Endothelial cell (in vitro differentiated cells): ENCODE measurements at regions not wholly inside any gene's neighbourhood (a gene's known extent, or its start where the extent isn't known, plus 50 kb on each side); places are given as distances from the start of the nearest gene placed in this dataset.
"Not testable (repeated sequence)": the region's sequence is repeated elsewhere in the genome, so short reads cannot be mapped to it uniquely, and the experiment has no call there.

Experiments used
- DNase-seq: peaks from one replicate; pipeline ENCODE4 v3.0.0; 2021; ENCODE audit warnings: low spot score
- H3K27ac Mint-ChIP-seq: one replicate; pipeline ENCODE4 v1.8.0; 2021; ENCODE audit warnings: mixed read lengths, inconsistent platforms; ENCODE audit not compliant: unreplicated experiment
- H3K27me3 Mint-ChIP-seq: one replicate; pipeline ENCODE4 v1.8.0; 2021; ENCODE audit warnings: mild to moderate bottlenecking, moderate library complexity, mixed read lengths, inconsistent platforms; ENCODE audit not compliant: unreplicated experiment
- H3K36me3 Mint-ChIP-seq: one replicate; pipeline ENCODE4 v1.8.0; 2021; ENCODE audit warnings: mild to moderate bottlenecking, low read depth, mixed read lengths, inconsistent platforms; ENCODE audit not compliant: unreplicated experiment
- H3K4me1 Mint-ChIP-seq: one replicate; pipeline ENCODE4 v1.8.0; 2021; ENCODE audit warnings: mild to moderate bottlenecking, mixed read lengths, inconsistent platforms; ENCODE audit not compliant: unreplicated experiment
- H3K4me3 Mint-ChIP-seq: one replicate; pipeline ENCODE4 v1.8.0; 2021; ENCODE audit warnings: mild to moderate bottlenecking, mixed read lengths, inconsistent platforms; ENCODE audit not compliant: unreplicated experiment
- H3K9me3 Mint-ChIP-seq: one replicate; pipeline ENCODE4 v1.8.0; 2021; ENCODE audit warnings: mixed read lengths, inconsistent platforms; ENCODE audit not compliant: unreplicated experiment
- TF ChIP-seq, protein P1 (sequence below): fragments of 200-600 bp; sonication (generic); IDR thresholded peaks from one replicate; pipeline ENCODE4 v1.5.0; 2021; ENCODE audit warnings: antibody characterized with exemption; ENCODE audit not compliant: unreplicated experiment

- H3K9me3 Mint-ChIP-seq, H3K4me1 Mint-ChIP-seq, H3K4me3 Mint-ChIP-seq, H3K27me3 Mint-ChIP-seq, H3K27ac Mint-ChIP-seq, DNase-seq: not testable (repeated sequence)
- peaks cover 11% of the 10 kb centered on the region for H3K36me3 Mint-ChIP-seq
Measured at GRCh38 chr21:13844574-13844973, 235.0 kb downstream of the POTED start.

DNA sequence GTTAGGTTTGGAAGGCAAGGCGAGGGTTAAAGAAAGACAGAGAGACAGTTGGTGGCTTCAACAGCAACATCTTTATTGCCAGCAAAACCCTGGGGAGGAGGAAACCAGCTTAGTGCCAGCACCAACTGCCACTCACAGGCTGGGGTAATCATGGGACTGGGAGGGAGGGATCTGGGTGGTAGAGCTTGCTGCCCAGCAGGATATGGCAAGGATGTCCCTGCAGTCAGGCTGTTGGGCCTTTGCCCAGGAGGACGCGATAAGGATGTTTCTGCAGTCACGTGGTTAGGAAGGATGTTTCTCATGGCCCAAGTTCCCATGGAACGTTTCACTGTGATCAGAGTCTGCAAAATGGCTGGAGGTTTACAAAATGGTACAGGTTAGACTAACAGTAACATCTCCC is 233.5 kb downstream of the POTED start:
- not testable (repeated sequence) for H3K27ac Mint-ChIP-seq, H3K9me3 Mint-ChIP-seq, H3K27me3 Mint-ChIP-seq, H3K36me3 Mint-ChIP-seq, H3K4me1 Mint-ChIP-seq, H3K4me3 Mint-ChIP-seq, DNase-seq

DNA sequence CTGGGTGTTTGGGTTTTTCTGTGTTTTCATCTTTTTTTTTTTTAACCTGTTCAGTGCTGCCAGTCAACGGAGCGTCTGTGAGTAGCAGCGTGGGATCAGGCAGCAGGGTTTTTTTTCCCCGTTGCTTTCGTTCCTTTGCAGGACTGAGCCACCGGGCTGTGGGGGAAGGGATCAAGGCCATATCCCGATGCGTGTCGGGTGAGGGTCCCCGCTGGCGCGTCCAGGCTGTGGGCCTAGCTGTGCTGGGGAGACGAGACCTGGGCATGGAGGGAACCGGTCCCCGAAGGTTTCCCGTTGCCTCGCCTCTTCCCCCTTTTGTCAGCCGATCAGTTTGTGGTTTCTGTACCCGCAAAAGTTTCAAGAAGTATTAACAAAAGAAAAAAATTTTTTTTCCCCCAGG is 218.1 kb downstream of the POTED start:
- not testable (repeated sequence) for H3K9me3 Mint-ChIP-seq, H3K27me3 Mint-ChIP-seq, H3K36me3 Mint-ChIP-seq, H3K27ac Mint-ChIP-seq, H3K4me1 Mint-ChIP-seq, H3K4me3 Mint-ChIP-seq, DNase-seq

- Mint-ChIP-seq H3K4me3 (no peak overlapping the region), H3K36me3 (no peaks in the 10 kb centered on the region), H3K9me3 (no peaks in the 10 kb centered on the region), H3K27ac (no peak overlapping the region), H3K27me3 (peaks cover 2% of the 10 kb centered on the region), H3K4me1 (no peaks in the 10 kb centered on the region)
- TF ChIP-seq, protein P1, sequence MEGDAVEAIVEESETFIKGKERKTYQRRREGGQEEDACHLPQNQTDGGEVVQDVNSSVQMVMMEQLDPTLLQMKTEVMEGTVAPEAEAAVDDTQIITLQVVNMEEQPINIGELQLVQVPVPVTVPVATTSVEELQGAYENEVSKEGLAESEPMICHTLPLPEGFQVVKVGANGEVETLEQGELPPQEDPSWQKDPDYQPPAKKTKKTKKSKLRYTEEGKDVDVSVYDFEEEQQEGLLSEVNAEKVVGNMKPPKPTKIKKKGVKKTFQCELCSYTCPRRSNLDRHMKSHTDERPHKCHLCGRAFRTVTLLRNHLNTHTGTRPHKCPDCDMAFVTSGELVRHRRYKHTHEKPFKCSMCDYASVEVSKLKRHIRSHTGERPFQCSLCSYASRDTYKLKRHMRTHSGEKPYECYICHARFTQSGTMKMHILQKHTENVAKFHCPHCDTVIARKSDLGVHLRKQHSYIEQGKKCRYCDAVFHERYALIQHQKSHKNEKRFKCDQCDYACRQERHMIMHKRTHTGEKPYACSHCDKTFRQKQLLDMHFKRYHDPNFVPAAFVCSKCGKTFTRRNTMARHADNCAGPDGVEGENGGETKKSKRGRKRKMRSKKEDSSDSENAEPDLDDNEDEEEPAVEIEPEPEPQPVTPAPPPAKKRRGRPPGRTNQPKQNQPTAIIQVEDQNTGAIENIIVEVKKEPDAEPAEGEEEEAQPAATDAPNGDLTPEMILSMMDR = no peak
- no peak for DNase-seq
Measured at GRCh38 chr21:13827201-13827600, 217.6 kb downstream of the POTED start.

DNA sequence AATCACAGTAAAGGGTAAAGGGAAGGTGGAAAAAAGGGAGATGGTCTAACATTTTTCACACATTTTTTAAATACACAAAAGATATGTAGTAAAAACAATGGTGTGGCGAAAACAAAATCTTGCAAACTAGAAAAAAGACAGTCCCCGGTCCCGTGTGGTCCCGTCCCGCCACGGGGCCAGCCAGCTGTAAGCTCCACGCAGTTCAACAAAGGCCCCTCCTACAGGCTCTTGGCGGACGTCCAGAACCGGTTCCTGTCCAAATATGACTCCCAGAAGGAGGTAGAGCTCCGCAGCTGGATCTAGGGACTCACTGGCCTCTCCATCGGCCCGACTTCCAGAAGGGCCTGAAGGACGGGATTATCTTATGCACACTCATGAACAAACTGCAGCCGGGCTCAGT is 216.9 kb downstream of the POTED start:
- H3K9me3 Mint-ChIP-seq, H3K36me3 Mint-ChIP-seq, DNase-seq, H3K27me3 Mint-ChIP-seq, H3K4me3 Mint-ChIP-seq, H3K4me1 Mint-ChIP-seq, H3K27ac Mint-ChIP-seq: not testable (repeated sequence)

GRCh38 chr21:13825218-13825778 is 215.7 kb downstream of the POTED start:
- H3K27ac Mint-ChIP-seq, H3K4me3 Mint-ChIP-seq, H3K36me3 Mint-ChIP-seq, H3K9me3 Mint-ChIP-seq, H3K27me3 Mint-ChIP-seq, H3K4me1 Mint-ChIP-seq: not testable (repeated sequence)
- DNase-seq = peak; percentile 46

DNA sequence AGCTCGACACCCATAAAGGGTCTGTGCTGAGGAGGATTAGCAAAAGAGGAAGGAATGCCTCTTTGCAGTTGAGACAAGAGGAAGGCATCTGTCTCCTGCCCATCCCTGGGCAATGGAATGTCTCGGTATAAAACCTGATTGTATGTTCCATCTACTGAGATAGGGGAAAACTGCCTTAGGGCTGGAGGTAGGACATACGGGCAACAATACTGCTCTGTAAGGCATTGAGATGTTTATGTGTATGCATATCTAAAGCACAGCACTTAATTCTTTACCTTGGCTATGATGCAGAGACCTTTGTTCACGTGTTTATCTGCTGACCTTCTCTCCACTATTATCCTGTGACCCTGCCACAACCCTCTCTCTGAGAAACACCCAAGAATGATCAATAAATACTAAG is 210.7 kb downstream of the POTED start:
- not testable (repeated sequence) for H3K27ac Mint-ChIP-seq, DNase-seq, H3K4me3 Mint-ChIP-seq, H3K36me3 Mint-ChIP-seq, H3K4me1 Mint-ChIP-seq, H3K27me3 Mint-ChIP-seq, H3K9me3 Mint-ChIP-seq

DNA sequence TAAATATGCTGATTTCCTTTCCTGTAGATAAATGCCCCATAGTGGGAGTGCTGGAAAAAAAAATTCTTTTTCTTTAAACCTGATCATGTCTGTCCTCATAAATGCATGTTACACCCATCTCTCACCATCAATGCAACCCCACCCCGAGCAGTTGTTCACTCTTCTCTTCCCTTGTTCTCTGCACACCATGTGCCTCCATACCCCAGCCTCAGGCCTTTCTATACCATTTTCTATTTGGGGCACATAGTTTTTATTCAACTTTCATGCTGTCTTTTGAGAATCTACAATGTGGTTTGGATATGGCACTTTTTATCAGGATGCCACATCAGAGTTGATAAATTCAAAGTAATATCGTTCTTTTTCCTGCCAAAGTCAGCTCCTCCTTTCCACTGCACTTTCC is 202.6 kb downstream of the POTED start:
- DNase-seq, H3K9me3 Mint-ChIP-seq, H3K4me3 Mint-ChIP-seq, H3K27ac Mint-ChIP-seq, H3K4me1 Mint-ChIP-seq, H3K27me3 Mint-ChIP-seq, H3K36me3 Mint-ChIP-seq: not testable (repeated sequence)

- H3K9me3 Mint-ChIP-seq = not testable (repeated sequence)
Measured at GRCh38 chr21:13810559-13810958, 201.0 kb downstream of the POTED start.

DNA sequence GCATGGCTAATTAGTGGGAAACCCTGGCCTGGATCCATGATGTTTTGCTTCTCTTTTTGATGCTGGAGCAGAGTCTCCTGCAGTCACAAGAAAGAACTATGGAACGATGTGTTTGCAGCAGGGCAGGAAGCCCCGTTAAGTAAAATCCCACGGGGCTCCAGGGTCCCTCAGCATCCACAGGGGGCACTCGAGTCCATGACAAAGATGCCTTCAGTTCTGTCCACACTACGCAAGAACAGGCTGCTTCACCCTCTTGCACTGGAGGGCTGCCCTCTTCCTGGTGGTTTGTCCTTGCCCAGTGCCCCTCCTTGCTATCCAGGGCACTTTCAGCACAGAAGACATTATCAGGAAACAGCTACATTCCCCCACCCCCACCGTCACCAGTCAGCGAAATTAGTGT is 196.9 kb downstream of the POTED start:
- H3K4me1 Mint-ChIP-seq, H3K36me3 Mint-ChIP-seq, H3K4me3 Mint-ChIP-seq, DNase-seq, H3K27ac Mint-ChIP-seq, H3K9me3 Mint-ChIP-seq, H3K27me3 Mint-ChIP-seq: not testable (repeated sequence)

More at GRCh38 chr21:13810559-13810958, 201.0 kb downstream of the POTED start:
- H3K36me3 Mint-ChIP-seq, DNase-seq, H3K4me1 Mint-ChIP-seq, H3K4me3 Mint-ChIP-seq, H3K27me3 Mint-ChIP-seq, H3K27ac Mint-ChIP-seq: not testable (repeated sequence)

GRCh38 chr21:13802757-13803156 is 193.2 kb downstream of the POTED start:
- H3K27ac Mint-ChIP-seq, DNase-seq, H3K9me3 Mint-ChIP-seq, H3K4me3 Mint-ChIP-seq, H3K4me1 Mint-ChIP-seq, H3K27me3 Mint-ChIP-seq, H3K36me3 Mint-ChIP-seq: not testable (repeated sequence)
